GM03348 (cell line): ENCODE measurements at regions not wholly inside any gene's neighbourhood (a gene's known extent, or its start where the extent isn't known, plus 50 kb on each side); places are given as distances from the start of the nearest gene placed in this dataset.
A peak's percentile ranks its signal among the peaks of the same experiment; 100 is the strongest.
"Not testable (repeated sequence)": the region's sequence is repeated elsewhere in the genome, so short reads cannot be mapped to it uniquely, and the experiment has no call there.

ENCODE experiments used
- DNase-seq: peaks from one replicate; pipeline ENCODE4 v3.0.0; 2012; ENCODE audit warnings: low spot score

GRCh38 chr6:128736780-128737179 lies 146.2 kb upstream of the LAMA2 start:
- DNase-seq, result no peak

DNA sequence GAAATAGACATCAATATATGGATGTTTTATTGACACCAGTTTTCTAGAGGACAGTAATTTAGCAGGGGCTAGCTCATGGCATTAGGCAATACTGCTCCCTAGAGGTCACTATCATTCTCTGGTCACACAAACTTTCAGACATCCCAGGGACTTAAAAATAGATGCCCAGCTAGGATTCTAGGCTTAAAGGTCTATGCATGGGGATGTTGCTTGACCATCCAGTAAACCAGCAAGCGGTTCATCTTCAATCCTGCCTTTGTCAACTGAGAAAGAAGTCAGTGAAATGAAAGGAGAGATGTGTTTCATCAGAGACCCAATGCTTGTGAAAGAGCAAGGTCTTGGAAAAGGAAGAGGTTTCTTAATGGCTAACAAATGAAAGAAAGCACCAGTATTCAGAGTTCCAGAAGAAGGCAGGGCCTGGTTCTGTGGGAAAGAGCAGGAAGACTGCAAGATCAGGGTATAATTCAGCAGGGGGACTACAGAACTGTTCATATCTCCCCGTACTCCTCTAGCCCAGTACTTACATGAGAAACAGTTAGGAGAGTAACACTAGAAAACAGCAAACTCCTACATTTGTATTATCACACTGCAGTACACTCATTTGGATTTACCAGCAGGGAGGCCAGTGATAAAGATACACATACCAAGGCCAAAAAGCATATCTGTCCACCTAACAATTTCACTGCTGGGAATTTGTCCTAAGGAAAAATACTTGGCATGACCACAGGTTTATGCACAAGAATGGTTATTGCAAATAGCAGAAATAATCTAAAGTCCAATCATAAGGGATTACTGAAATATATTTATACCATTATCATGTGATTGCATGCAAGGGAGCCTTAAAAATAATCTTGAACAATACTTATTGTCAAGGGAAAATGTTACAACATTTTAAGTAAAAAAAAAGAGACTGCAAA lies 151.4 kb upstream of the LAMA2 start:
- DNase-seq, result peak; percentile 61

GRCh38 chr6:128727500-128727899 lies 155.4 kb upstream of the LAMA2 start:
- no peak for DNase-seq

DNA sequence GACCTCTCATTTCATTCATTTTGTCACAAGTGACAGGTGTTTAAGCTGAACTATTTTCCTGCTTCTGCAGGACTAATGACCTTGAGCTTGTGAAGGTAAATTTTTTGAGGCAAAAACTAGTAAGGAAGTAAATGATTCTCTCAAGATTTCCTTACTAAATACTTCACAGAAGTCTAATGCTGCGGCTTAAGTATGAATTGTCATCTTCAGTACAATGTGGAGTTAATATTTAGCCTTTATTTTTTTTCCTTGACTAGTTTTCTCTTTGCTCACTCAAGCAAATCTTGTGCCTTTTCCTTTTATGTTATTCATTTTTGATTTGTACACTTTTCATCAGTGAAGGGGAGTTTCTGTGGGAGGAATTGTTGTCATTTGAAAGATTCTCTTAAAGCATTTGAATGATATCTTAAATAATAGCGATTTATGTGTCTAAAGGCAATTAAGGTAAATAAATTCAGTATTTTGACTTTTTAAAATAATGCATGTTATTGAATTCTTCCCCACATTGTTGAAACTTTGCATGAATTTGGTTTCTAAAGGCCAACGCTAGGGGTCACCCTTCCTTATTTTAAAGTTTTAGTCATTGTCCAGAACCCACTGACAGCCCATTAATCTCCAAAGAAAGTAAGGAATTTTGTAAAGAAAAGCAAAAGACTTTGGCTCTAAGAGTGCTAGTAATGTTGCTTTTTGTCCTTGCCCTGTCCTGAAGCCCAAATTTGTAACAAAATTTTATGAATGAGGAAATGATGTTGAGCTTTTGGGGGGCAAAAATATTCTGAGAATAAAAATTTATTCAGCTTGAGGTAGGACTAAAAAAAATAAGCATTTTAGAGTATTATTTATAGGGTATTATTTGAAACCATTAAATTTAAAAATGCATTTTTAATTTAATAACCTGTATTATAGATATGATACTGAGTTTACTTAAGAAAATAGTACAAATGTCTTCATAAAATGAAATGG lies 157.4 kb upstream of the LAMA2 start:
- DNase-seq, result peak; percentile 37

DNA sequence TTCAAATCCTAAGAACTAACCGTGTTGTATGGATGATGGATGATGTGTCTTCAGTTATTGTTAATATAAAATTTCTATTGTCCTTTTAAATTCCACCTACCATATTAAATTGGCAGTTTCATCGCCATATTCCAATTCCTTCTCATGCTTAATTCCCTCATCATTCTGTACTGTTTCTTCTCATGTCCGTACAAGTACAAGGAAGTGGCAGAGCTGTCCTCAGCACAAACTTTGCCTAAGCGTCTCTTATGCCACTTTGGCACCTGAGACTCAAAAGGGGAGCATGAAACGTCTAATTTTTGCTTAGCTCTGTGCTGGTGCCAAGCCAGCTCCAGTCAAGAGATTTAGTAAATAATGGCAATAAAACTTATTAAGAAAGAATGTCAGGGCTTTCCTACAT lies 158.2 kb upstream of the LAMA2 start:
- DNase-seq, result no peak

- DNase-seq, result no peak
Measured at GRCh38 chr6:128723667-128724066, 159.3 kb upstream of the LAMA2 start.

DNA sequence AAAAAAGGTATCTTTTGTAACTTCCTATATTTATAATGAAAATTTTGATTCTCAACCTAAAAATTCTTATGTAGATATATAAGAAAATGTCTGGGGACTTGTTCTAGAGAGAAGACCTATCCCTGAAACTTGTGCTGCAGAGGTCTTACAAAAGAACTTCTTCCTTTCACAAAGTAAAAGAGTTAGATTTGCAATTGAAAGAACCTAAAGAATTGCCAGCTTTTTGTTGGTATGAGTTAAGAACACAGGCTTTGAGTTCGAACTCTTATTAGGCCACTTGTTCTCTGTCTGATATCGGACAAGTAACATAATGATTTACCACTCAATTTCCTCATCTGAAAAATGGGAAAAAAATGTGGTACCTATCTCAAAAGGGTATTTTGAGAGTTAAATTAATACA lies 162.0 kb upstream of the LAMA2 start:
- no peak for DNase-seq

DNA sequence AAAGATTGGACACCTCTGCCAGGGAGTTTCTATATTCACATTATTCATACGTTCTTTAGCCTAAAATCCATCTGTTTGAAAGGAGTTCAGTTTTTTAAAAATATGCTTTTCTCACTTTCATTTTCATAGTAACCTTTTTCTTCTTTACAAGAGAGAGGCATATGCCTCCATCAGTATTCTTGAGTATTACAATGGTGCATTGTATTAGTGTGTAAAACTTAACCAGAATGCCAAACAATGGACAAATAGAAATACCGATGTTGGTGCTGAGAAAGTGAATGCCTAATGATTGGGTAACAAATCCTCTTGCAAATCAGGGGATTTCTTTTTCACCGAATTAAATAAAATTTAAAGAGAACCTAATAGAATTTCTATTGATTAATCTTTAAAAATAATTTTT lies 163.2 kb upstream of the LAMA2 start:
- no peak for DNase-seq

DNA sequence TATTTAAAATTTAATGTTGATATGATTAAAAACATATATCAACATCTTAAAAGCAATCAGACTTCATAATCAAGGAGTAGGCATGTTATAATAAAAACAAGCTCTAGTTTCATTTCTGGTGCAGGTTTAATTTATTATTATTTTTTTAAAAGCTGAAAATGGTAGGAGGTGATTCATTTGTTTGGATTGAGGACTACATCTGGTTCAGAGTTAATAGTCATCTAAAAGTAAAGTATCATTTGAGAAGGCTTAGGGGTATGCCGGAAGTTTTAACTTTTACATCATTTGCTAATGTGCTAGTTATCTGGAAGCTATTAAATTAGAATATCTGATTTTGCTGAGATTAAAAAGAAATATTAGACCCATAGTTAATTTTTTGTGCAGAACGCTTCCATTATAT lies 169.5 kb upstream of the LAMA2 start:
- peak; percentile 52 for DNase-seq

DNA sequence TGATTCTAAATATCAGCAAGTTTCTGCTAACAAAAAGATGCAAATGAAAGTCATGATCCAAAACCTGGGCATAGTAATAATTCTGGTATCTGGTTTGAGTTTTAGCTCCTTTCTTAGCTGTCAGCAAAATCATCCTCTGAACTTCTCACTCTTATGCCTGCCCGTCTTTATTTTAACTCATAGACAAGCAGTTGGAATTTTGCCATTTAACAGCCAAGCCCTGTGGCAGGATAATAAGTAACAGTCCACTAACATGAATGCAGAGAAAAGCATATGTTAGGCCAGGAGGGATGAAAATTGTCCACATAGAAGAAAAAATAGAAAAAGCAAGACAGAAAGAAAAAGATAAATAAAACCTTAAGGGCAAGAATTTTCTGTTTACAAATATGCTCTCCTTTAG lies 170.0 kb upstream of the LAMA2 start:
- no peak for DNase-seq

- no peak for DNase-seq
Measured at GRCh38 chr6:128711149-128711548, 171.8 kb upstream of the LAMA2 start.

DNA sequence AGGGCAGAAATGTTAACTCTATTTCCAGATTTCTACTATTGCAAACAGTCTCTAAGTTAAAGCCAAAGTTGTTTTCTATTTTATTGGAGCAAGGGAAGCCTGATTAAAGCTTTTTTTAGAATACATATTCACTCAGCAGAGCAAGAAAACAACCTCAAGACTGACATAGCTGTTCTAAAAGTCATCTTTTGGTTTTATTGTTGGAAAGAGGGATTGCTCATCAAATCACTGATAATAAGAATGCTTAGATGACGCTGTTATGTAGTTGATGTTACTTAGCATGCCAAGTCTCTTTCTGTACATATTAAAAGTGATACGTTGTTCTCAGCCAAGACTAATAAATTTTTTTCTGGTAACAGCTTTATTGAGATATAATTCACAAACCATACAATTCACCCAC lies 172.6 kb upstream of the LAMA2 start:
- peak; percentile 19 for DNase-seq

DNA sequence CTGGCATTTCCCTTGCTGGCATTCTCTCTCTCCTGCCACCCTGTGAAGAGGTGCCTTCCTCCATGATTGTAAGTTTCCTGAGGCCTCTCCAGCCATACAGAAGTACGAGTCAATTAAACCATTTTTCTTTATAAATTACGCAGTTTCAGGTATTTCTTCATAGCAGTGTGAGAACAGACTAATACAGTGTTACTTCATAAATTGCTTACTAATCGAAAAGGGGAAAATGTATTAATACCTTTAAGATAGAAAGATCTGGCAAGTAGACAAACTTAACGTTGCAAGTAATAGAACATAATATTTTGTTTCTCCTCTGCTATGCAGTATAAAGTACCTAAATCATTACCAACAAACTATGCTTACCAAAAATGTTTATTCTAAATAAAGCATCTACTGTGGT lies 178.3 kb upstream of the LAMA2 start:
- no peak for DNase-seq

- DNase-seq, result not testable (repeated sequence)
Measured at GRCh38 chr6:128703794-128704193, 179.1 kb upstream of the LAMA2 start.

DNA sequence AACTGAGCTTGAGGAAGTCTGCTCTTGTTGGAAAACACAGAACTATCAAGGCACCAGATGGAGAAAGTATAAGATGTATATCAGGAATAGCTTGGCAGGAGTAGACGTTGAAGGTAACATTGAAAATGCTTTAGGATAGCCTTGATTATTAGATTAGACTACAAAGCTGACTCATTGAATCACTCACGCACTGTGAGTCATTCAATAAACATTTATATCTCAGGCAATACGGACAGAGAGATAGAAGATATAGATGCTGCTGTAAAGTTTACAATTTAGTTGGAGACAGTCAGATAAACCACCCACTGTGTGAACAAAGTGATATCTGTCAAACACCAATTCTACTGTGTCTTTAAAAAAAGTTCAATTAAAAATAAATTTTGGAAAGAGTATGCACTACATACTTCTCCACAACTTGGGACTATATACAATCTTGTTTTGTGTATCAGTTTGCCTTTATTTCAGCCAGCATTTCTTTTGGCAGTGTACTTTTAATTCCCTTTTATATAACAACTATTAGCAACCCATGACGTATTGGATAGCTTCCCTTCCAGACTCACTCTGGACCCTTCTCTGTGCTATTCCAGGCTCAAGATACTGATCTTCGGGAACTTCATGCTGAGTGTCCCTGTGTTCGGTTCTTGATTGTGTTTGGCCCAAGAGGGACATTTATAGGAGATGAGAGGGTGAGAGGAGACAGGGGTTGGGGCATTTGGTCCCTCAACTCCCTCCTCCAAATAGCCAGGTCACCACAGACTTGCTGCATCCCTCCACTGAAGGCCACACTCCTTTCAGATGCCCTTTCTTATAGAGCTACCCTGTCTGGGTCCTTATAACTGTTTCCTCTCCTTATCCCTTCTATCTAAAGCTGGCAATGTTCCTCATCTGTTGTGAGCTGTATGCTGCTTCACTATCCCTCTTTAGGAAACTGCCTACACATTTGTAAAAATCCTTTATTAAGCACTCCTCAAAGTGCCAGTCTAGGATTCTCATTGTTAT lies 176.6 kb upstream of the PTPRK start:
- peak; percentile 48 for DNase-seq

- no peak for DNase-seq
Measured at GRCh38 chr6:128694303-128695009, 174.1 kb upstream of the PTPRK start.

DNA sequence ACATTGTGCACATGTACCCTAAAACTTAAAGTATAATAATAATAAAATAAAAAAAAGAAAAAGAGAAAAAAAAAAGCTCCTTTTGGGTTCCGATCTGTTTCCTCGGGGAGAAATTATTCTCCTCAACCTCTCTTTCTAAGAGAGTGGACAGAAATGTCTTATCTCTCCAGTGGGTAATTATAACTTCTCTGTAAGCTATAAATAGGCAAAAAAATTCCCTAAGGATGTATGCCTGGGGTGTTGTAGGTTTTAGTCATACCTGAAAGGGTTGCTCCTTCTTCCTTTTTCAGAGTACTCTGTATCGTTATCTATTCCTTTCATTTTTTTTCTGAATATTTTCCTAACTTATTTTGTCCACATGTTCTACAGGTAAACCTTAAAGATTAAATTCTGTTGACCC lies 169.7 kb upstream of the PTPRK start:
- DNase-seq, result no peak

GRCh38 chr6:128686084-128686483 lies 165.7 kb upstream of the PTPRK start:
- DNase-seq, result no peak

- DNase-seq, result no peak
Measured at GRCh38 chr6:128676456-128676855, 156.1 kb upstream of the PTPRK start.

DNA sequence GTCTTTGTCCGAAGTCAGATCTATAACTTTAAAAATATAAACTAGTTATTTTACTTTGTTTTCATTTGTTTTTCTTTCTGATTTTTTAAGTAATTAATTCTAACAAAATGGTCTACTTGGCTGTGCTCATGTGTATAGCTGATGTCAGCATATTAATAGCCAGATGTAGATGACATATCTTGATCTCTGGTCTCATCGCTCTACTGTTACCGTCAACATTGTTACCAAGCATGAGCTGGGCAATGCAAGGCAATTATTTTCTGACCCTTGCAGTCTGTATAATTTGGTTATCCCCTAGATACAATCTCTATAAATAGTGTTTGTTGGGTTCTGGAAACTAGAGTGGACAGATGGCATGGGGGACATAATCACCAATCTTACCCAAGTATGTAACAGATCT lies 151.6 kb upstream of the PTPRK start:
- no peak for DNase-seq

GRCh38 chr6:128667339-128667858 lies 147.0 kb upstream of the PTPRK start:
- no peak for DNase-seq
